PFSK-1 (cell line): ENCODE measurements at regions not wholly inside any gene's neighbourhood (a gene's known extent, or its start where the extent isn't known, plus 50 kb on each side); places are given as distances from the start of the nearest gene placed in this dataset.

Experiments used
- FOXP2 ChIP-seq: optimal IDR thresholded peaks from 2 replicates; pipeline ENCODE3; 2011; ENCODE audit warnings: borderline replicate concordance, control low read depth, inconsistent platforms; ENCODE audit not compliant: insufficient read depth; ENCODE audit errors: extremely low read length, extremely low read depth
- POLR2AphosphoS5 ChIP-seq: IDR thresholded peaks from 2 replicates; pipeline ENCODE4 v1.6.1; 2012; ENCODE audit warnings: low read depth, mild to moderate bottlenecking, control low read depth, low read length, moderate library complexity
- SIN3A ChIP-seq: IDR thresholded peaks from 2 replicates; pipeline ENCODE4 v1.6.1; 2012; ENCODE audit warnings: mild to moderate bottlenecking, low read length, moderate library complexity, borderline replicate concordance; ENCODE audit not compliant: insufficient read depth
- TAF1 ChIP-seq: IDR thresholded peaks from 2 replicates; pipeline ENCODE4 v1.6.1; 2012; ENCODE audit warnings: low read length, control low read depth, borderline replicate concordance; ENCODE audit not compliant: insufficient read depth
- TF ChIP-seq, protein P1 (sequence below), 2 experiments: IDR thresholded peaks; 2 replicates each; pipeline versions ENCODE4 v1.6.1 to v1.8.0; 2011 to 2012; ENCODE audit warnings: low read depth in 2 of 2, low read length in 2 of 2, control low read depth in 1 of 2, inconsistent platforms in 1 of 2, mild to moderate bottlenecking in 1 of 2, moderate library complexity in 1 of 2; ENCODE audit not compliant: insufficient read depth in 1 of 2

DNA sequence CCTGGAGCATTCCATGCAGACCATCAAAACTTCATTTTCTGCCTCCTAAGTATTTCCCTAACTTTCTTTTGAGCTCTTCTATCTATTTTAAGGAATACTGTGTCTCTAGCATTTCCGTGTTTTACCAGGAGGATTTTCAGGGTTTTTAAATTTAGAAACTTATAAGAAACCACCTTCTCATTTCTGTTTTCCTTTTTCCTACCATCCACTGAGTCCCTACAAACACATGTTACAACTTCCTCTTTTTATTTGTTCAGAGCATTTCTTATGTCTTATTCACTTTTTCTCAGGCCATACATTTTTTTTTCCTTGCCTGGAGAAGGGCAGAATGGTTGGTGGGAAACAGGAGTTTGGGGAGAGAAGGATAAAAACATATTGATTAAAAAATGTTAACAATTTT, 130.0 kb upstream of the BMP5 start:
- no peak for TF ChIP-seq SIN3A
- no peak for TF ChIP-seq POLR2AphosphoS5
- no peak for TF ChIP-seq TAF1
- TF ChIP-seq, protein P1, sequence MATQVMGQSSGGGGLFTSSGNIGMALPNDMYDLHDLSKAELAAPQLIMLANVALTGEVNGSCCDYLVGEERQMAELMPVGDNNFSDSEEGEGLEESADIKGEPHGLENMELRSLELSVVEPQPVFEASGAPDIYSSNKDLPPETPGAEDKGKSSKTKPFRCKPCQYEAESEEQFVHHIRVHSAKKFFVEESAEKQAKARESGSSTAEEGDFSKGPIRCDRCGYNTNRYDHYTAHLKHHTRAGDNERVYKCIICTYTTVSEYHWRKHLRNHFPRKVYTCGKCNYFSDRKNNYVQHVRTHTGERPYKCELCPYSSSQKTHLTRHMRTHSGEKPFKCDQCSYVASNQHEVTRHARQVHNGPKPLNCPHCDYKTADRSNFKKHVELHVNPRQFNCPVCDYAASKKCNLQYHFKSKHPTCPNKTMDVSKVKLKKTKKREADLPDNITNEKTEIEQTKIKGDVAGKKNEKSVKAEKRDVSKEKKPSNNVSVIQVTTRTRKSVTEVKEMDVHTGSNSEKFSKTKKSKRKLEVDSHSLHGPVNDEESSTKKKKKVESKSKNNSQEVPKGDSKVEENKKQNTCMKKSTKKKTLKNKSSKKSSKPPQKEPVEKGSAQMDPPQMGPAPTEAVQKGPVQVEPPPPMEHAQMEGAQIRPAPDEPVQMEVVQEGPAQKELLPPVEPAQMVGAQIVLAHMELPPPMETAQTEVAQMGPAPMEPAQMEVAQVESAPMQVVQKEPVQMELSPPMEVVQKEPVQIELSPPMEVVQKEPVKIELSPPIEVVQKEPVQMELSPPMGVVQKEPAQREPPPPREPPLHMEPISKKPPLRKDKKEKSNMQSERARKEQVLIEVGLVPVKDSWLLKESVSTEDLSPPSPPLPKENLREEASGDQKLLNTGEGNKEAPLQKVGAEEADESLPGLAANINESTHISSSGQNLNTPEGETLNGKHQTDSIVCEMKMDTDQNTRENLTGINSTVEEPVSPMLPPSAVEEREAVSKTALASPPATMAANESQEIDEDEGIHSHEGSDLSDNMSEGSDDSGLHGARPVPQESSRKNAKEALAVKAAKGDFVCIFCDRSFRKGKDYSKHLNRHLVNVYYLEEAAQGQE (IDR thresholded peaks at IDR 0.05; ENCODE audit: insufficient read depth in 1 of 2, low read depth in 2 of 2, low read length in 2 of 2): no peak
- TF ChIP-seq FOXP2: no peak

DNA sequence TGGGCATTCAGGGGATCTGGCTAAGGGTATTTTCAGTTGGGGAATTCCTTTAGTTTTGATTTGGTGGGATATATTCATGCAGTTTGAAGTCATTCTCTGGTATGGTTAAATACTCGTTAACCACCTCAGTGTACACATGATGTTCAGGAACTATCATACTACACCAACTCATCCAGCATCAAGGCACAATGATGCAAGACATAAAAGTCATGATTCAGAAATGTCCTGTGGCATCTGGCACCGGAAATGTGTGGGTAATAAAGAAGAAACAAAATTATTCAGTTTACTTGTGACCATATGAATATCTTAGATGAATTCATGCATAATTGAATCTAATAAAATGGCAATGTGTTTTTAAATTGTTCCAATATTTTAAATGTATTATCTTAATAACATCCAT, 129.0 kb upstream of the BMP5 start:
- TF ChIP-seq TAF1 (no peak), POLR2AphosphoS5 (no peak), FOXP2 (no peak), SIN3A (no peak)
- TF ChIP-seq, protein P1 (IDR thresholded peaks at IDR 0.05; ENCODE audit: insufficient read depth in 1 of 2, low read depth in 2 of 2, low read length in 2 of 2): no peak

DNA sequence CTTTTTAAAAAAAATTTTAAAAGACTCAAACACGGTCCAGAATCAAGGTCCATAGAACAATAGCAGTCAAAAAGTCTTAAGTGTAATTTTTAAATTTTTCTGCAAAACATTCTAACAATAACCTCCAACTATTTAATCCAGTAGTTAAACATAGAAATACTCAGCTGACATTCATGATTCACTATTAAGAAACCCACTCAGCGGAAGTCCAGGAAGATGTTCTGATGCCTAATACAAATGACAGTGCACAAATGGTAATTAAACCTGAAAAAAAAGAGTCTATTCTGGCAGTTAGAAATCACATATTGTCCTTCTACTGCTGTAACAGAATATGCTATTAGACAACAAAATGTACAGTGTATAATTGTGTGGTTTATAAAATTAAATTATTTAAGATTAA, 128.2 kb upstream of the BMP5 start:
- no peak for TF ChIP-seq TAF1
- TF ChIP-seq POLR2AphosphoS5: no peak

DNA sequence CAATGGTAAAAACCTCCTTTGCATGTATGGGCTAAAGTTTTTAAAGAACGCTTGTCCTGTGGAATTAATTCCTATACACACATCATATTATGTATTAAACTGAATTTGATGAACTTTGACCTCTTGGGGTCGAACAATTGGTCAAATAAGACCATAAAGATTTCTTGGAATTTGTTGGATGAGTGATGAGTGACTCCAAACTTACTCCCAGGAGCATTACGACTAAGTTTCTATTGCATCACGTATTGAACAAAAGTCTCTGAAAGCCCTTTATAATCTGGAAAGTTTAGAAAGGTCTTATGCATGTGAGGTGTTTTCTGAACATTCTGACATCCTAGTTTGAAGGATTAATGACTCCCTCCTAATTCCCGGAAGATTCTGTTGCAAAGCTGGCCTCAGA, 126.9 kb upstream of the BMP5 start:
- TF ChIP-seq TAF1: no peak
- no peak for TF ChIP-seq FOXP2
- no peak for TF ChIP-seq SIN3A
- TF ChIP-seq POLR2AphosphoS5: no peak
- TF ChIP-seq, protein P1 (IDR thresholded peaks at IDR 0.05; ENCODE audit: insufficient read depth in 1 of 2, low read depth in 2 of 2, low read length in 2 of 2): no peak

DNA sequence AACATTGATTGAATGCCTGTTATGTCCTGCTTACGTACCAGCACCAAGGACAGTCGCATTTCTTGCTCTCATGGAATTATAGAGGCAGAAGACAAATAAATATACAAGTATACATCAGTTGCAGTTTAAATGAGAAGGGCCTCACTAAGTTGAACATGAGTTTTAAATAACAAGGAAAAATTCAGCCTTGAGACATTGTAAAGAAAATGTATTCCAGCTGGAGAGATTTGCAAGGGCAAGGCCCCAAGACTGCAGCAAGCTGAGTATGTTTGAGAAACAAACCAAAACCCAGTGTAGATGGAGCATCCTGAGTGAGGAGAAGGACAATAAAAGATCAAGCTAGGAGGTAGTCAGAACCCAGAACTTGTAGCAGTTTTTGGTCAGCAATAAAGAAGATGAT, 123.2 kb upstream of the BMP5 start:
- TF ChIP-seq, protein P1 (IDR thresholded peaks at IDR 0.05; ENCODE audit: insufficient read depth in 1 of 2, low read depth in 2 of 2, low read length in 2 of 2): peak in 1 of 2 experiments; percentile 71; a peak in 1 of 4 replicates
- no peak for TF ChIP-seq POLR2AphosphoS5
